ENCODE measurements at regions not wholly inside any gene's neighbourhood (a gene's known extent, or its start where the extent isn't known, plus 50 kb on each side); places are given as distances from the start of the nearest gene placed in this dataset.

- TF ChIP-seq REST (IDR thresholded peaks at IDR 0.05; ENCODE audit: low read depth) = no peak
These were observed 70.6 kb upstream of the DST start (continued) for GRCh38 chr6:56713254-56713672.

DNA sequence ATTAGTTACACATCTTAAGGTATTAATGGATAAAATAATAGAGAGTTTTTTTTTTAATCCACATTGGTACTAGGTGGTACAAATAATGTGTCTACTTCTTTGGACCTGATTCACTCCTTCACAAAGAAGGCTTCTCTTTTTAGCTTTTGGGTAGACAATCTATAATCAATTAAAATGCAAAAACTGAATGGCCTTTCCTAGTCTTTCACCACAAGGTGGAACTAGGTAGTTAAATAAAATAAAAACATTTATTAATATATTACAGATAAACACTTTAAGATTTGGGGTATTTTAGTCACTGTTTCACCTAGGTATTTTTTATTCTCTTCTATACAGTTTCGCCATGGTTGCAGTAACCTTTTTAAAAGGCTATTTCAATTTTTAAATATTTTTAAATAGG, 68.3 kb upstream of the DST start:
- RAD21 ChIA-PET (ENCODE audit: low non-redundant PET in 1 of 2, low total read pairs in 2 of 2, uncharacterized antibody in 2 of 2, unreplicated experiment in 2 of 2) = no interaction called here
- peaks cover 74 to 88% of the 10 kb centered on the region in 2 experiments for H3K4me1 ChIP-seq (ENCODE audit: control insufficient read depth in 1 of 2, insufficient read depth in 2 of 2, low read length in 2 of 2)

More for the DNA sequence above, 68.3 kb upstream of the DST start:
- no peak for TF ChIP-seq TCF7L2 (IDR thresholded peaks at IDR 0.05; ENCODE audit: borderline replicate concordance, extremely low read depth, insufficient read depth, insufficient read length)
- no peak for TF ChIP-seq EGR1 (IDR thresholded peaks at IDR 0.05; ENCODE audit: low read depth)
- no peak for TF ChIP-seq EZH2 (IDR thresholded peaks at IDR 0.05)
- no peak for TF ChIP-seq YY1 (IDR thresholded peaks at IDR 0.05; ENCODE audit: extremely low read depth, insufficient replicate concordance, low read depth, low read length)
- TF ChIP-seq RAD21 (IDR thresholded peaks at IDR 0.05; ENCODE audit: low read depth) = peak; percentile 34
- peak in 1 of 3 experiments; percentile 14; a peak in 1 of 6 replicates for TF ChIP-seq CTCF (IDR thresholded peaks at IDR 0.05 in 2 of 3, conservative IDR thresholded peaks at IDR 0.05 in 1 of 3; ENCODE audit: borderline replicate concordance in 1 of 3, insufficient read depth in 1 of 3, low read depth in 2 of 3, low read length in 2 of 3)
- TF ChIP-seq ZBTB33 (IDR thresholded peaks at IDR 0.05; ENCODE audit: extremely low read depth, insufficient replicate concordance, low read length) = no peak
- no peak for TF ChIP-seq SRF (IDR thresholded peaks at IDR 0.05; ENCODE audit: low read depth)
- BruUV-seq (replicated peaks) = no TSS peak
- Histone ChIP-seq H2AFZ (ENCODE audit: low read depth, low read length, poor library complexity, severe bottlenecking) (no peak overlapping the region), H3K9me2 (ENCODE audit: insufficient read depth) (no peaks in the 10 kb centered on the region), H3K9ac (ENCODE audit: low read length) (no peak overlapping the region), H3K79me2 (ENCODE audit: insufficient read depth, low read length) (peaks cover 79% of the 10 kb centered on the region), H3K4me3 (replicated peaks in 1 of 2; ENCODE audit: low read depth in 1 of 2, low read length in 2 of 2) (no peak overlapping the region), H3K36me3 (ENCODE audit: control insufficient read depth in 1 of 2, insufficient read depth in 2 of 2, low read length in 2 of 2) (no peaks in the 10 kb centered on the region), H3K27ac (ENCODE audit: low read depth, low read length) (peak overlapping the region; percentile 32; the same call in 1 of the 2 replicates), H3K27me3 (ENCODE audit: insufficient read depth, low read length) (no peaks in the 10 kb centered on the region), H4K20me1 (ENCODE audit: insufficient read depth) (no peaks in the 10 kb centered on the region), H3K9me3 (ENCODE audit: control insufficient read depth in 1 of 2, insufficient read depth in 1 of 2, low read depth in 1 of 2, low read length in 2 of 2) (no peaks in the 10 kb centered on the region), H3K4me2 (ENCODE audit: low read length) (no peak overlapping the region)
- intact Hi-C loops (cut with micrococcal nuclease) = loop anchor here (5.0 kb wide), 1 partner anchor 606 kb away; the partner anchor contains the start of gene PRIM2
- ATAC-seq (no peak), DNase-seq (ENCODE audit: low read depth, low spot score) (no peak)
- CTCF ChIA-PET = interaction anchor here (1.1 to 5.5 kb wide), 6 partner anchors 44 to 604 kb away, joined by 3 to 29 read pairs (median 6); partner anchors contain the start of gene DST
- POLR2A ChIA-PET = no interaction called here
